Loucy (cell line): ENCODE measurements at regions not wholly inside any gene's neighbourhood (a gene's known extent, or its start where the extent isn't known, plus 50 kb on each side); places are given as distances from the start of the nearest gene placed in this dataset.

Source experiments
- H2AFZ ChIP-seq: fragments of 200-600 bp; sonication (generic); 2 replicates; pipeline ENCODE4 v1.6.0; 2016; ENCODE audit warnings: antibody characterized with exemption, mild to moderate bottlenecking, low read length, moderate library complexity
- H3F3A ChIP-seq: fragments of 200-600 bp; 2 replicates; pipeline ENCODE4 v1.6.0; 2016; ENCODE audit warnings: antibody characterized with exemption, low read depth, mild to moderate bottlenecking
- H3K27me3 ChIP-seq: fragments of 200-600 bp; sonication (generic); 2 replicates; pipeline ENCODE4 v1.6.1; 2014; ENCODE audit warnings: low read length, mild to moderate bottlenecking; ENCODE audit not compliant: insufficient read depth, poor library complexity, severe bottlenecking
- H3K36me3 ChIP-seq: fragments of 200-600 bp; sonication (generic); 2 replicates; pipeline ENCODE4 v1.6.1; 2016; ENCODE audit warnings: low read length; ENCODE audit not compliant: insufficient read depth
- H3K4me1 ChIP-seq: fragments of 200-600 bp; sonication (generic); 2 replicates; pipeline ENCODE4 v1.5.1; 2014; ENCODE audit warnings: low read length, mild to moderate bottlenecking; ENCODE audit not compliant: insufficient read depth, poor library complexity, severe bottlenecking
- H3K4me2 ChIP-seq: fragments of 200-600 bp; sonication (generic); 2 replicates; pipeline ENCODE4 v1.6.0; 2014; ENCODE audit warnings: antibody characterized with exemption, low read length, low read depth, mild to moderate bottlenecking; ENCODE audit not compliant: poor library complexity, severe bottlenecking
- H3K4me3 ChIP-seq: fragments of 200-600 bp; sonication (generic); 2 replicates; pipeline ENCODE4 v1.5.1; 2014; ENCODE audit warnings: low read length, mild to moderate bottlenecking, mixed read lengths; ENCODE audit not compliant: poor library complexity, severe bottlenecking
- H3K79me2 ChIP-seq: fragments of 200-600 bp; sonication (generic); 2 replicates; pipeline ENCODE4 v1.6.1; 2014; ENCODE audit warnings: low read length; ENCODE audit not compliant: insufficient read depth
- H3K9ac ChIP-seq: fragments of 200-600 bp; sonication (generic); 2 replicates; pipeline ENCODE4 v1.6.0; 2014; ENCODE audit warnings: mild to moderate bottlenecking, low read depth, low read length, moderate library complexity; ENCODE audit not compliant: poor library complexity, severe bottlenecking
- H3K9me2 ChIP-seq: fragments of 200-600 bp; sonication (generic); replicated peaks from 2 replicates; pipeline ENCODE4 v1.6.1; 2016; ENCODE audit warnings: low read depth, low read length, mixed read lengths
- H3K9me3 ChIP-seq: fragments of 200-600 bp; sonication (generic); 2 replicates; pipeline ENCODE4 v1.6.1; 2014; ENCODE audit warnings: mild to moderate bottlenecking, antibody characterized with exemption, low read length, low read depth; ENCODE audit not compliant: insufficient read depth
- H4K20me1 ChIP-seq: fragments of 200-600 bp; sonication (generic); 2 replicates; pipeline ENCODE4 v1.6.0; 2014; ENCODE audit warnings: antibody characterized with exemption, low read length, mild to moderate bottlenecking; ENCODE audit not compliant: insufficient read depth, poor library complexity, severe bottlenecking
- CTCF ChIP-seq: fragments of 200-600 bp; sonication (generic); conservative IDR thresholded peaks from 2 replicates; pipeline ENCODE4 v1.5.1; 2014; ENCODE audit warnings: mild to moderate bottlenecking, antibody characterized with exemption, low read length
- EZH2phosphoT487 ChIP-seq: fragments of 200-600 bp; IDR thresholded peaks from 2 replicates; pipeline ENCODE4 v1.6.1; 2018; ENCODE audit warnings: antibody characterized with exemption, mild to moderate bottlenecking, moderate library complexity, borderline replicate concordance

GRCh38 chr3:17802950-17803349, 60.5 kb upstream of the TBC1D5 start:
- H3K4me2 ChIP-seq = peak overlapping the region; percentile 11
- H3K27me3 ChIP-seq = no peaks in the 10 kb centered on the region
- H2AFZ ChIP-seq = no peak overlapping the region
- TF ChIP-seq EZH2phosphoT487 = no peak
- 0 out of 2 replicates have a peak, but pooled peaks have one; percentile 14 for TF ChIP-seq CTCF
- no peak overlapping the region for H3K9ac ChIP-seq
- peaks cover 20% of the 10 kb centered on the region for H3K4me1 ChIP-seq
- no peaks in the 10 kb centered on the region for H3K79me2 ChIP-seq
- H3F3A ChIP-seq = no peaks in the 10 kb centered on the region
- no peaks in the 10 kb centered on the region for H4K20me1 ChIP-seq
- H3K9me3 ChIP-seq = no peaks in the 10 kb centered on the region
- no peaks in the 10 kb centered on the region for H3K36me3 ChIP-seq
- no peaks in the 10 kb centered on the region for H3K9me2 ChIP-seq
- H3K4me3 ChIP-seq = no peak overlapping the region

GRCh38 chr3:17801131-17801530, 58.7 kb upstream of the TBC1D5 start:
- Histone ChIP-seq H3K9ac (no peak overlapping the region), H3K9me3 (no peaks in the 10 kb centered on the region), H2AFZ (no peak overlapping the region), H3K36me3 (no peaks in the 10 kb centered on the region), H3F3A (no peaks in the 10 kb centered on the region), H3K79me2 (no peaks in the 10 kb centered on the region), H3K9me2 (no peaks in the 10 kb centered on the region), H3K27me3 (no peaks in the 10 kb centered on the region), H3K4me3 (no peak overlapping the region), H4K20me1 (no peaks in the 10 kb centered on the region), H3K4me1 (peaks cover 10% of the 10 kb centered on the region), H3K4me2 (no peak overlapping the region)
- TF ChIP-seq CTCF = no peak
- TF ChIP-seq EZH2phosphoT487 = no peak

GRCh38 chr3:17800232-17800631, 57.8 kb upstream of the TBC1D5 start:
- Histone ChIP-seq H3K36me3 (no peaks in the 10 kb centered on the region), H3K9me3 (no peaks in the 10 kb centered on the region), H3K4me3 (no peak overlapping the region), H4K20me1 (no peaks in the 10 kb centered on the region), H3F3A (no peaks in the 10 kb centered on the region), H3K4me1 (peaks cover 10% of the 10 kb centered on the region), H3K9me2 (no peaks in the 10 kb centered on the region), H3K27me3 (no peaks in the 10 kb centered on the region), H3K4me2 (no peak overlapping the region), H2AFZ (no peak overlapping the region), H3K9ac (no peak overlapping the region), H3K79me2 (no peaks in the 10 kb centered on the region)
- no peak for TF ChIP-seq CTCF
- TF ChIP-seq EZH2phosphoT487 = no peak
